Activated effector memory CD4-positive, alpha-beta T cell treated with Interleukin-2 at 50 U/mL for 16 hours (primary cell): ENCODE measurements at regions not wholly inside any gene's neighbourhood (a gene's known extent, or its start where the extent isn't known, plus 50 kb on each side); places are given as distances from the start of the nearest gene placed in this dataset.

Experiments
- DNase-seq: peaks from one replicate; pipeline ENCODE4 v3.0.0-alpha.2; 2020

DNA sequence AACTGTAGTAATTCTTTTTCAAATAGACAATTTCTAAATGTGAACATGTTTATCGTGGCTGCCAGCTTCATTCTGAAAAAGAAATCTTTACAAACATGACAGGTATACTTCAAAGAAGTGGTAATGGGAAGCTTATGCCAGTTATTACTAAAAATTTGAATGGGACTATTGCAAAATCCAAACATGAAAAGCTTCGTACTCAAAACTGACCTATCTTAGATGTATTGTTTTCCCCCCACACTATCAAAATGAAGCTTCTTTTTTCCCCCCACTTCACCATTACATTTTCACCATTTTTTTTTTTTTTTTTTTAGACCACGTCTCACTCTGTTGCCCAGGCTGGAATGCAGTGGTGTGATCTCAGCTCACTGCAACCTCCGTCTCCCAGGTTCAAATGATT, 50.4 kb upstream of the SERTAD2 start:
- DNase-seq, result no peak

DNA sequence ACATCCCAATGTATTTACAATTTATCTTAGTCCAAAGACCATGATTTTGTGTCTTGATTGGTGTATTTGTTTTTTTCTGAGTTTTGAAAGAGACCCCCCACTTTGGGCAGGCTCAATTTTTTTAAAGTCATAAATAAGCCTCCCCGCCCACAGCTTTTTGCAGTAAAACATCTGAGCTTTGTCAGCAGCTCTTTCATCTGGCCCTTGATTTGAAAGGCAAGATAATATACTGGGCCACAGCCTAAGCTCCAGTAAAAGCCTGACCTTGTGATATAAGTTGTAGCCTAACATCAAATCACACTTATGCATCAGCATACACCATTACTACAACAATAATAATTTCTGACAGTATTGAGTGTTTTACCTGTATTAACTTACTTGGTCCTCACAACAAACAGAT, 51.3 kb upstream of the SERTAD2 start:
- DNase-seq, result no peak

DNA sequence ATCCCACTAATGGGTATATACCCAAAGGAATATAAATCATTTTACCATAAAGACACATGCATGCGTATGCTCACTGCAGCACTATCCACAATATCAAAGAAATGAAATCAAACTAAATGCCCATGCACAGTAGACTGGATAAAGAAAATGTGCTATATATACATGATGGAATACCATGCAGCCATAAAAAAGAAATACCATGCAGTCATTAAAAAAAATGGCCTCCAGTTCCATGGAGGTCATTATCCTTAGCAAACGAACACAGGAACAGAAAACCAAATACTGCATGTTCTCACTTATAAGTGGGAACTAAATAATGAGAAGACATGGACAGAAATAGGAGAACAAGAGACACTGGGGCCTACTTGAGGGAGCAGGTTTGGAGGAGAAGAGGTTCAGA, 53.6 kb upstream of the SERTAD2 start:
- no peak for DNase-seq

DNA sequence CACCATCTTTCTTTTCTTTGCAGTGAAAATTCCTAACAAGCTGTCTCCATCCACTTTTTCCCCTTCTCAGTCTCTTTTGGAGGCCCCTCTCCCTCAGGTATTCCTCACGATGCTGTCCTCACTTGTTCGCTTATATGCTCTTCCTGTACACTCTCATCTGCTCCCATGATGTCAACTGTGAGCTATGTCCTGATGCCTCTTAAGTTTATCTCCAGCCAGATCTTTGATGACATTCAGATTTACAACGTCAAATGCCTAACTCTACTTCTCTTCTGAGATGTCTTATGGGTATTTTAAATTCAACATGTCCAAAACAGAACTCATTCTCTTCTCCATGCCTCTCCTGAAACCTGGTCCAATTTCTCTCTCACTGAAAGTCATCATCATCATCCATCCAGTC, 55.1 kb upstream of the SERTAD2 start:
- DNase-seq, result no peak

DNA sequence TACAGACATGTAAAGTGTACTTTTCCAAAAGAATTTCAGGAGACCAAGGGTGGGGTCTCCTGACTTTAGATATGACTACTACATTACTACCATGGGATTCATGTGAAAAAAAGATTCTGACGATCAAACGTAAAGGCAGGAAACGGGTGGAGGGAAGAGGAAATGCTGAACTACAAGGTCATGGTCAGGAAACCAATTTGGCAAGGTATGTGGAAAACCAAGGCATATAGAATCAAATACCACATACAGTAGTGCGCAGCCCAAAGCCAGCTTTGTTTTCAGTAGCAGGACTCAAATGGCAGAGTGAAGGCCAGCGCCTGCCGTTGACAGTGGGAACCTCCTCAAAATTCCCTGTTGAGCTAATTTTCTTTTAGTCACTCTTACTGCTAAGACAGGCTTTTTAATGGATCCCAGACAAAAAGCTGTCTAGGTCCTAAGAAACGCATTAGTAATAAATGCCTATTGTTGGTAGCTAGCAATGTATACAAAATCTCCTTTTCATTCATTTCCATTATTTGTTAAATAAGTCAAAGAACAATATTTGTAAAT, 57.6 kb upstream of the SERTAD2 start:
- no peak for DNase-seq

DNA sequence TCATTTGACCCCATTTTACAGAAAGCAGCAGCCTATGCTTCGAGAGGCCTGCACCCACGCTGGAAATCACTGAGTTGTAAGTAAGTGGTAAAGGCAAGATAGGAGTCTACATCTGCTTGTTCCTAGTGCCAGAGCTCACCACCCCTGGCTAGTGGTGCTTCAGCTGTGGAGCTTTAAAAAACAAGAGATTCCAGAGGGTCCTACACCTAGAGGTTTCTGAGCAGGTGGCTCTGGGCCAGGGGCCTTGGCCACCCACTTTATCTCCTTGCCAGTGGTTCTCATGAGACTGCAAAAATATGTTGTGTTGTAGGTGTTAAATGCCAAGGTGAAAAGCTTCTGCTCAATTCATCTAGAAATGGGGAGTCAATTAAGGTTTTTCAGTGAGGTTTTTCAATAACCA, 60.0 kb upstream of the SERTAD2 start:
- DNase-seq, result no peak

DNA sequence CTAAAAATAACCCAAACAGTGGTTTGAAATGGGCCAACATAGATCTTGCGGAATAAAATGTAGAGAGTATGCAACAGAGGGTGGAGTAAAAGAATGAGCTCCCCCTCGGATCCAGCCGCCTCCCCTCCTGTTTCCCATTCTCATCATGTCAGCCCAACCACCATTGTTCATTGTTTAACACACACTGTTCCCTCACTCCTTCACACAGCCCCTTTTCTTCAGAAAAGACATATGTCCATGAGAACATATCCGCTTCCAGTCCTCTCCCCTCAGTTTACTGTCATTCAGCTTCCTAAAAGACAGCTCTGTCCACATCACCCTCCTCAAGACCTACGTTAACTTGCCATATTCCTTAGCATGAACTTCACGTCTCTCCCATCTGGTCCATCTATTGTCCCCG, 62.9 kb upstream of the SERTAD2 start:
- no peak for DNase-seq

DNA sequence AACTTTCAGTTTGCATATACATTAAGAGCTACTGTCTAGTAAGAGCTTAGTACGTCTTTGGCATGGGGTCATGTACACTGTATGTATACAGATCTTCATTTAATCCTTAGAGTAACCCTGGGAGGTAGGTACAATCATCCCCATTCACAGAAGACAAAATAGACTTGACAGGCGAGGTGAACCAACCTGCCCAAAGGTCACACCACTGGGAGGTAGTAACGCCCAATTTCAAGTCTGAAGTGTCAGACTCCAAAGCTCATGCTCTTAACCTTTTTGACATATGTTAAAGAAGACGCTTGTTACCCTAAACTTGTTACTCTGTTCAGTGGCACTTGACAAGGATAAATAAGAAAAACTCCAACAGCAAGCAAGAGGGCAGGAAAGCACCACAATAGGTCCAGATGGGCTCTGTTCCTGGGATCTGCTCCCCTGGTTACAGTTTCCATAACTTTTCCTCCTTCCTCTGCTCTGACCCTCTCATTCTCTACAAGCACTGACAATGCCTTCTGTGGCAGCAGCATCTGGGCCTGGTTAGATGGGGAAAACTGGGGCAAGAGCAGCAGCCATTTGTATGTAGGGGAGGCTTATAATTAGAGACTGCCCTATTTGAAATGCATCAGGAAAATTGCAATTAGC, 64.7 kb upstream of the SERTAD2 start:
- no peak for DNase-seq

DNA sequence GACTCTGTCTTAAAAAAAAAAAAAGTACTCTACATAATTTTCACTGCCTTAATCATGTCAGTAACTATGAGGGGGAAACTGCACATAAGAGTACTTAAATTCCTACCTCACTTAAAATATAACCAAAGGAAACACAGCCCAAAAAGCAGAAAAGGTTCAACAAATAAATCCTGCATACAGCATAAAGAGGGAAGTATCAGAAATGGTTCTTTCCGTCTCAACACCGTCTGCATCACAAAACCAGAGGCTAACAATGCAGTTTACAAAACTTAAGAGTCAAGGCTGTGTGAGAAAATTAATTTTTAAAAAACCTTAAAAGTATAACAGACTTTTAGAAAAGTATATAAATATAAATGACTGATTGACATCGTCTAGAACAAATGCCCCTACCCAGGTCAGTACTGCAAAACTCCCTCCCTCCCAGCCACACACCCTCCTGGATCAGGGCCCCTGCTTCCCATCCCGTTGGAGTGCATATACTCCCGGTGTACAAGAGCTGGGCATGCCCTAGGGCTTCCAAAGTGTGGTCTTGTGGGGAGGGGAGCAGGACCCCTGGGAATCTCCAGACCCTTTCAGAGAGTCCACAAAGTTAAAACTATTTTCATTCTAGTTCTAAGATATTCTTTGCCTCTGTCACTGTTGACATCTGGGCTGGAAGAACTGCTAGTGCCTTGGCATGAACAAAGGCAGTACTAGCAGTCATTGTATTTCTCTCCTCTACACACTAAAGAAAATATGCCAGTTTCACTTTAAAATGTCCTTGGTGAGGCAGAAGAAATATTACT, 67.0 kb upstream of the SERTAD2 start:
- DNase-seq, result no peak

DNA sequence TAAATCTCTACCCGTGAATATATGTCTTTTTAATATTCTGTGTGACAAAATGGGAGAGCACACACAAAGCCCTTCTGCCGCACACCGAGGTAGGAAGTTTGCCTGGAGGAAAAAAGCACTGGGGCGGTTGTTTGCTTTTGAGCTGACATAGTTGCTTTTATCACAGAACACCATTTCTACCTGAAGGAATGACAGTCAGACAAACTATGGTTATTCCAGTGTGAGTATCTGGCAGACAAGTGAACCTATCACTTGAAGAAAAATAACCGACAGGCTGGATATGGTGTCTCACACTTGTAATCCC, 67.6 kb upstream of the SERTAD2 start:
- no peak for DNase-seq

DNA sequence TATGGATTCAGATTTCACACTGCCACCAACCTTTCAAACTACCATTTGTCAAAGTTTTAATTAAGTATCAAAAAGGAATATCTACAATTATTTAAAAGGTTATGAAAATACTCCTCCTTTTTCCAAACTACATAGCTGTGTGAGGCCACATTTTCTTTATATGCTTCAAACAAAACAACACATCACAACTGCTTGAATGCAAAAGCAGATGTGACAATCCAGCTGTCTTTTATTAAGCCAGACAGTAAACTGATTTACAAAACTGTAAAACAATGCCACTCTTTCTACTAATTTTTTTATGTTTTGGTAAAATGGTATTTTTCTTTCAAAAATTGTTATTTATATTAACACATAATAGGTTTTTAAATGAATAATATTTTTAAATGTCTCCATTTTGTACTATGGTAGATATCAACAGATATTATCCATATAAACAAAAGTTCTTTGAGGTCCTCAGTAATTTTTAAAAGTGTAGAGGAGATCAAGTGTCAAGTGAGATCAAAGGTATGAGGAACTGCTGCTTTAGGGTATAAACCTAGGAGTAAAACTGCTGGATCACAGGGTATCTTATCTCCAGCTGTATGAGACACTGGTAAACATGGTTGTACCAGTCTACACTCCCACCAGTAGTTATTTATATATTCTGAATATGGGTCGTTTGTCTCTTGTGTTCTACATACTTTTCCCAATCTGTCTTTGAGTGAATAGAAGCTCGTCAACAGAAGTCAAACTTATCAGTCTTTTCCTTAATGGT, 68.8 kb upstream of the SERTAD2 start:
- DNase-seq, result no peak

DNA sequence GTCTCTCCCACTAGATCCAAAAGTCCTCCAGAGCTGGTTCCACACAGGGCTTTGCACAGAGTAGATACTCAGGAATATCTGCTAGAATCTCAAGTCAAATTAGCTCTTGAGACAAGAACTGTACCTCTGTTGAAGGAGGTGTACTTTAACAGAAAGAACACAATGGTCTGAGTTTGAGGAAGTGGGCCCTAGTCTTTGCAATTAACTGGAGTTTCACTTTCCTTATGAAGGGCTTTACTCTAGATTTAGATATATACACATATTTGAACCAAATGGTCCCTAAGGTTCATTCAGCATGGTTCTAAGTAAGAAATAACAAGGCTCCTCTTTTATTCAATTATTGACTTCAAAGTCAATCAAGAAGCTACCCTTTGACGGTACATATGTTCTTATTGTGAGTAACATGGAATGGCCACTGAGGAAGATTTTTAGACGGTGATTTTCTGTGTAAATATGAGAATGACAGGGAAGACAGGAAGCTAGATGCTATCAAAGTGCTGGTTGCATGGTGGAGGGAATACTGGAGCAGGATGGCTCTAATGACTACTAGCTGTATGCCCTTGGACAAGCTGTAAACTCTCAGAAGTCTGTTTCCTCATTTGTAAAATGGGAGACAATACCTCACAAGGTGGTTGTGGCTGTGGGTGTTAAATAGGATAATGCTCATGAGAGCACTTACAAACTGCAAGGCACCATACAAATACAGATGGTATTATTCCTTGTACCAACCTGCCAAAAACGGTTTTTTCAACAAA, 73.5 kb upstream of the SERTAD2 start:
- no peak for DNase-seq

DNA sequence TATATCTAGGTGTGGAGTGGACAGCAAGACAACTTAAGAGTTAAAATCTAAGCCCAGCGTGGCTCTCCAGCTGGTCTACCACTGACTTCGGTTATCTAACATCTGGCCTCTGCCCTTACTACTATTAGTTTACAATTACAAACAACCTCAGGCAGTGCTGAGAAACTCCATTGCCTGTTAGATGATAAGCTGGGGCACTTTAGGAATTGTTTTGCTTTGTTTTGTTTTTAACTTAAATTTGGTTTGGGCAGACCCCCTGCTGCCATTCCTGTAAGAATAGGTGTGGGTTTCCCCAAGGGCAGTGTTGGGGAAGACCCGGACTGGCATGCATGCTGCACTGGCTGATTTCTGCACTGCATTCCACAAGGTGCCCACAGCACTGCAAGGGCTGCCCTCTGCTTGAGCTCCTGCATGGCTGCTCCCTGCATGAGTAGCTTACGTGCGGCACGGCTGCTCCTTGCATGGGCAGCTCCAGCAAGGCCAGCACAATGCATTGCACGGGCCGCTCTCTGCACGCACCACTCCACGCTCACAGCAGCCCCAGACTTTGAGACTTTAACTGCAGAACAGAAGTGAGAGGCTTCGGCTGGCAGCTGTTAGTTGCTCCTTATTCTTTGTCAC, 74.2 kb upstream of the SERTAD2 start:
- DNase-seq, result no peak

DNA sequence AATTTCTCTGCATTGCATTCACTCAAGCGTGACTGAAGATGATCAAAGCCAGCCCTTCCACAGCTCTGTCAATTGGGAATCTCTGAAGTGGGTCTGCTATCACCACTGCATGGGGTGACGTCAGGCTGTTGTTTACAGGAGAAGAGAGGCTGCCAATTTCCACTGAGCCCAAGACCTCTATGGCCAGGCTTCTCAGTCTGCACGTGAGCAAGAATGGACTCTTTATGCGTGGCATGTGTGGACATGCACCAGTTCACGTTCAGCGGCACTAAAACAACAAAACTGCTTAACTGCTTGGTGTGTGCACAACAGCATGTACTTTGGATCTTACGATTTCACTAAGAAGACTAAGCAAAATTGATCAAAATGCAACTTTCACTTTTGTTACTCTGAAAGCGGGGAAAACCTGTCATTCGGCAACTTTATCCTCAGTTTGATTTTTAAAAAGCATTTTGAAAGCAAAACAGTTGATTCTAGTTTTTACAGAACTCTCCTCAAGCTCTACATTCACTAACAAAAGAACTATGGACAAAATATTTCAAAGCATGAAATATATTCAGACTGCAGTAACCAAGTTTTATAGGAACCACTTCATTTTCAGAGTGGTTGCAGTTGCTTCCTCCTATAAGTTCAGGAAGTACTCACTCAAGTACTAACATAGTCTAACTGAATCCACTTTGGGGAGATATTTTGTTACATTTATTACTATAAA, 77.0 kb upstream of the SERTAD2 start:
- DNase-seq, result peak; percentile 21

DNA sequence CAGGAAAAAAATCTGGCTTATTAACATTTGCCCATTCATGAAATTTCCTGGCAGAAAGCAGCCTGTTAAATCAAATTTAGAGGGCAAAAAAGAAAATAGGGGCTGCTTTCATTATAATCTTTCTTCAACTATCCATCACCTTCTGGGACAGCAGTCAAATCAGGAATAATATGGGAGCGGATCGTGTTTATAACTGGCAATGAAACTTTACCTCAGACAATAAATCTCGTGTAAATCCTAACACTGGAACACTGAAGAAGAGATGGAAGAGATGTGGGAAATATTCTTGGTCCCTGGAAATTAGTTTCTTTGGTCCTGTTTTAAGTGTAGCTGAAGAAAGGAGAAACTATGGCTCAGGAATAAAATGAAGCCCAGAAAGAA, 77.5 kb upstream of the SERTAD2 start:
- no peak for DNase-seq

DNA sequence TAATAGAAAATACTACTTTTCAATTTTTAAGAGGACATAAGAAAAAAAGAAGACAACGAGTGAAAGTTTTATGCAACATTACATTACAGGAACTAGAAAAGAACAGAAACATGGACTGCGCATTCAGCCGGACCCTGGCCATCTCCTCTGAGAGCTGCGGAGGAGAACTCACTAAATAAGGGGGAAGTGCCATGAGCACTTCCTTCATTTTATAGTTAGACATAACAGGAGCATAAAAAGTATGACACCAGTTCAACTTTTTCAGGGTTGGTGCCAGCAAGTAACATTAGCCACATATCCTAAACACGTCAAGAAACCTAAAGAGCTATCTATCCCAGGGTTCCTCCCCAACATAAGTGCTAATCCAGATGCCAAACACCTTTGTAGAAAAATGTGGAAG, 78.0 kb upstream of the SERTAD2 start:
- DNase-seq, result no peak

DNA sequence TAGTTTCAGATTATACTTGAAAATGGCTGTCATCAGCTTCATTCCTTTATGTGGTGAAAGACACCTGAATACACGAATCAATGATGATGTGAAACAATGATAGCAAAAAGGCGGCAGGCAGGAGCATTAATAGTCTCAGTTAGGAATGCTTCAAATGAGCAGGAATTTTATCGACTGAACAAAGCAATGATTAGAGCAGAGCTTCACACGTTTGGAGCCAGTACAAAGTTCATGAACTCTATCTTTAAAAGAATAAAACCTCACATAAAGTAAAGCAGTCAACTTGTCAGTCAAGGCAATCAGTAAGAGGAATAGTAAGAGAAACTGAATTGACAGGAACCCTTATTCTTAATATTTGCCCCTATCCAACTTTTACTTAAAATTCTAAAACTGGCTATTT, 78.4 kb upstream of the SERTAD2 start:
- DNase-seq, result no peak

DNA sequence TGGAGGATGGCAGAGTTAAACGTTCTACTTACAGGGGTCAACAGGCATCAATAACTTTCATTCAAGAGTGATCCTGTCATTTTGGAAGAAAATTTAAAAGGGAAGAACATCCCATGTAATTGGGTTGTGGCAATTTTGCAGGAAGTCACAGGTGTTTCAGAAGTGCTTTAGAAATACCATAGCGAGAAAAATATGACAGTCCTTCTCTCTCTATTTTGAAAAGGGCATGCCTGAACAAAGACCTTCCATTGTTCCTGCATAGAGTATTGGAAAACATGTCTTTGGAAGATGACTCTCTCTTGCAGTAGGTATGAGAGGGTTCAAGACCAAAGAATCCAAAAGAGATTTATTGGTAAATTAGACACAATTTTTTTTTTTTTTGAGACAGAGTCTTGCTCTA, 81.8 kb upstream of the SERTAD2 start:
- DNase-seq, result no peak

DNA sequence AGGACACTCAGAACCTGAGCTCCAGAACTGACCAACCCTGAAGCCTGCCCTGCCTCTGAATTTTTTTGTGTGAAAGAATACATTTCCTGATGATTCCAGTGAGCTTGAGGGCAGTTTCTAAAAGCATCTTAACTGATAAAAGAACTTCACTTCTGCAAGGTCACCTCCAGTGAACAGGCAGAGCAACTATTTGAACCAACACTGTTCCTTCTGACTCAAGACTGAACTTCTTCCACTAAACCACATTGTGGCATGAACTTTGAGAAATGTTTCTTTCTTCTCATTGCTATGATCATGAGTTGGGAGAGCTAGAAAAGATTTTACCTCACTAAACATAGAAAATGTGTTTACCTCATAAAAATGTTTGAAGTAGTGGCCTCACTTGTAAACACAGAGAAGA, 83.8 kb upstream of the SERTAD2 start:
- no peak for DNase-seq

DNA sequence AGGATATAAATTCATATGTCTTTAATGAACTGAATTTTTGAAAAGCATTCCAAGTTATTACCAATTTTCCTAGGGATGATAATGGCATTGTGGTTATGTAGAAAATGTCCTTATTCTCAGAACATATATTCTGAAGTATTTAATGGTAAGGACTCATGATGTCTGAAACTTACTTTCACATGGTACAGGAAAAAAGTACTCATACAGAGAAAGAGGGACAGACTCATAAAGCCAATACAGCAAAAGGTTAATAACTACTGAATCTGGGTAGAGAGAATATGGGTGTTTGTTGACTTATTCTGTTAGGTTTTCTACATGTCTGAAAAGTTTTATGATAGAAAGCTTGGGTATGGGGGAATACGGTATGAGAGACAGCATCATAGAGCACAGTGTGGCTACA, 84.3 kb upstream of the SERTAD2 start:
- DNase-seq, result no peak

DNA sequence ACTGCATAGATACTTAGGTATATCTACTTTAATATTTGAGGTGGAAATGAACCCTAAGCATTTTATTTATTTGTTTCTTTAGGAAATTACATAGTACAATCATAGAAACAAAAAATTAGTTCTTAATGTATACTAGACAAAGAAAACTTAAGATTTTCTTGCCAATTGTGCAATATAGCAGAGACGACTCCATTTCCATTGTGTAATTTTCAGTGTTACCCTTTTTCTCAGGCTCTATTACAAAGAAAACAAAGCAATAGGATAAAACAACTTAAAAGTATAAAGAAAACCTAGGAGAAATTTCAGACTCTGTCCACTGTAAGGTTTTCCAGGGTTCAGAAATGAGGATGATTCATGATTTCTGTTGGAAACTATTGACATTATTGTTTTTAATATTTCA, 89.0 kb upstream of the SERTAD2 start:
- no peak for DNase-seq

DNA sequence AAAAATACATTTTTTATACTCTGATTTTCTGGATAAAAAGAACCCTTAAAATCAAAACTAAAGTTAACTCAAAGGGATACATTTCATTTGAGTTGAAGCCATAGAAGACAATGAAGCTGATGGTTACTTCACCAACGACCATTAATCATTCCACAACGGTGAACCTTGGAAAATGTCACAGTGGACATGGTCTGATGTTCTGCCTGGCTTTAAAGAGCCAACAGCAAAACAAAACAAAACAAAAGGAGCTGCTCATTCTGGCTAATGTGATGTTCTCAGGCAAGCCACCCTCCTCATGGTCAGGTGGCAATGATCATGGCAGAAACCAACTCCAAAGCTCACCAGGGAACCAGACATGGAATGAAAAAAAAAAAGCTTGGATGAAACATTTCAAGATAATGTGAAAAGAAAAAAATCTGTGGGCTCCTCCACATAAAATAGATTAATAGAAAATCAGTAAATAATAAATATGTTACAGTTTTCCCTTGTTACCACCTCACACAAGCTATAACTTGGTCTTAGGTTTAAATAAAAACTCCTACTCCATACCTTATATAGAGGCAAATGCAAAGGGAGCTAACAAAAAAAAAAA, 90.1 kb upstream of the SERTAD2 start:
- no peak for DNase-seq
